GM12864 (cell line): ENCODE measurements at regions not wholly inside any gene's neighbourhood (a gene's known extent, or its start where the extent isn't known, plus 50 kb on each side); places are given as distances from the start of the nearest gene placed in this dataset.

ENCODE experiments used
- DNase-seq: peaks from one replicate; pipeline ENCODE4 v3.0.0-alpha.2; 2011; ENCODE audit warnings: low read depth
- H3K4me3 ChIP-seq: 2 replicates; pipeline ENCODE4 v1.5.1; 2011; ENCODE audit warnings: mild to moderate bottlenecking, low read depth, low read length, control low read depth
- CTCF ChIP-seq: IDR thresholded peaks from 2 replicates; pipeline ENCODE4 v1.5.1; 2011; ENCODE audit warnings: low read depth, mild to moderate bottlenecking, moderate library complexity, low read length, control low read depth, inconsistent platforms; ENCODE audit errors: missing control alignments

- H3K4me3 ChIP-seq: no peak overlapping the region
- DNase-seq: no peak
- no peak for TF ChIP-seq CTCF
Measured at GRCh38 chr5:125041798-125042197, 295.4 kb upstream of the ZNF608 start.

GRCh38 chr5:125042261-125042890, 295.9 kb upstream of the ZNF608 start:
- DNase-seq: no peak
- TF ChIP-seq CTCF: no peak
- H3K4me3 ChIP-seq: no peak overlapping the region

- H3K4me3 ChIP-seq: no peak overlapping the region
- no peak for DNase-seq
- TF ChIP-seq CTCF: no peak
Measured at GRCh38 chr5:125043781-125044391, 297.4 kb upstream of the ZNF608 start.

- DNase-seq: no peak
- TF ChIP-seq CTCF: no peak
- no peak overlapping the region for H3K4me3 ChIP-seq
Measured at GRCh38 chr5:125044491-125045282, 298.2 kb upstream of the ZNF608 start.

GRCh38 chr5:125045646-125046045, 299.2 kb upstream of the ZNF608 start:
- H3K4me3 ChIP-seq: no peak overlapping the region
- TF ChIP-seq CTCF: no peak
- DNase-seq: no peak

GRCh38 chr5:125046838-125047237, 300.4 kb upstream of the ZNF608 start:
- no peak for DNase-seq
- no peak overlapping the region for H3K4me3 ChIP-seq
- TF ChIP-seq CTCF: no peak
